HL-60 (cell line): ENCODE measurements at regions not wholly inside any gene's neighbourhood (a gene's known extent, or its start where the extent isn't known, plus 50 kb on each side); places are given as distances from the start of the nearest gene placed in this dataset.

Experiments
- DNase-seq, 2 experiments: peaks; one replicate each; pipeline ENCODE4 v3.0.0-alpha.2; 2010 to 2020; ENCODE audit warnings: low read depth in 1 of 2, low spot score in 1 of 2
- H3K27ac ChIP-seq: fragments of 250-450 bp; sonication (Bioruptor Pico); replicated peaks from 2 replicates; pipeline ENCODE4 v1.5.1; 2020; ENCODE audit warnings: mild to moderate bottlenecking, moderate library complexity
- H3K27me3 ChIP-seq: fragments of 250-450 bp; sonication (Bioruptor Pico); 2 replicates; pipeline ENCODE4 v1.5.1; 2021; ENCODE audit warnings: mild to moderate bottlenecking, moderate library complexity; ENCODE audit not compliant: insufficient read depth, poor library complexity, severe bottlenecking
- H3K4me3 ChIP-seq: replicated peaks from 2 replicates; pipeline ENCODE4 v1.5.1; 2011; ENCODE audit warnings: mild to moderate bottlenecking, control low read depth, low read length; ENCODE audit not compliant: insufficient read depth
- GABPA ChIP-seq: IDR thresholded peaks from 2 replicates; pipeline ENCODE4 v1.6.1; 2012; ENCODE audit warnings: low read depth
- POLR2AphosphoS5 ChIP-seq: IDR thresholded peaks from 2 replicates; pipeline ENCODE4 v1.6.1; 2012; ENCODE audit warnings: low read depth
- SPI1 ChIP-seq: IDR thresholded peaks from 2 replicates; pipeline ENCODE4 v1.6.1; 2012; ENCODE audit warnings: low read depth, mild to moderate bottlenecking, borderline replicate concordance
- TF ChIP-seq, protein P1 (sequence below): IDR thresholded peaks from 2 replicates; pipeline ENCODE4 v1.6.1; 2012; ENCODE audit warnings: low read depth; ENCODE audit not compliant: insufficient replicate concordance
- TF ChIP-seq, protein P2 (sequence below): IDR thresholded peaks from one replicate; pipeline ENCODE4 v1.5.1; 2011; ENCODE audit warnings: low read length, control low read depth, inconsistent platforms; ENCODE audit not compliant: insufficient read depth

DNA sequence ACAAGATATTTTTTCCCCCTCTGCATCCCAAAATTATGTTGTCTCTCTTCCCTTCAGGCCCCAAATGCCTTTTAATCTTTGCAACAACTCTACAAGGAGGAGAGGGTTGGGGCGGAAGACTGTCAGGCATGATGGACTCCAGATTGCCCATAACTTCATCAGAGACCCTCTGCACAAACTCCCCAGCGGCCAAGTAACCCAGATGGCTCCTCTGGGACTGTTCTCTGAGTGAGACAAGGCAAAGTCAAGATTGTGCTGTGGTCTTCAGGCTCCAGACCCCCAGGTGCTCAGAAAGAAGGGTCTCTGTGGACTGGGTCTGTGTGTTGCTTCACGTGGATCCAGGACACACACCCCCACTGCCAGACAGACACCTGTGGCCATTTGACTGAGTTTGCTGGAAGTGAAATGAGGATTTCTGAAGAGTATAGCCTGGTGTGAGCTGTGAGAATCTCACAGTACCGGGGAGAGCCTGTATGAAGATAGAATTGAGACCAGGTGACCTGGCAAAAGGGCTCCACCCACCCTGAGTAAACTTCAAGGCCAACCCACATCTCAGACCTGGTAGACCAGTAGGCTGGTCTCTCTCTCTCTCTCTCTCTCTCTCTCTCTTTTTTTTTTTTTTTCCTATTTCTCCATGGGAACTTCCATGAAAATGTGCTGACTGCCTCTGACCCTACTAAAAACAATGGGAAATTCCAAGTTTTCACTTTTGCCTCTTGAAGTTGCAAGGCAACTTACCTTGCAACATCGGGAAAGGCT is 354.1 kb downstream of the SOX9 start:
- TF ChIP-seq, protein P1, sequence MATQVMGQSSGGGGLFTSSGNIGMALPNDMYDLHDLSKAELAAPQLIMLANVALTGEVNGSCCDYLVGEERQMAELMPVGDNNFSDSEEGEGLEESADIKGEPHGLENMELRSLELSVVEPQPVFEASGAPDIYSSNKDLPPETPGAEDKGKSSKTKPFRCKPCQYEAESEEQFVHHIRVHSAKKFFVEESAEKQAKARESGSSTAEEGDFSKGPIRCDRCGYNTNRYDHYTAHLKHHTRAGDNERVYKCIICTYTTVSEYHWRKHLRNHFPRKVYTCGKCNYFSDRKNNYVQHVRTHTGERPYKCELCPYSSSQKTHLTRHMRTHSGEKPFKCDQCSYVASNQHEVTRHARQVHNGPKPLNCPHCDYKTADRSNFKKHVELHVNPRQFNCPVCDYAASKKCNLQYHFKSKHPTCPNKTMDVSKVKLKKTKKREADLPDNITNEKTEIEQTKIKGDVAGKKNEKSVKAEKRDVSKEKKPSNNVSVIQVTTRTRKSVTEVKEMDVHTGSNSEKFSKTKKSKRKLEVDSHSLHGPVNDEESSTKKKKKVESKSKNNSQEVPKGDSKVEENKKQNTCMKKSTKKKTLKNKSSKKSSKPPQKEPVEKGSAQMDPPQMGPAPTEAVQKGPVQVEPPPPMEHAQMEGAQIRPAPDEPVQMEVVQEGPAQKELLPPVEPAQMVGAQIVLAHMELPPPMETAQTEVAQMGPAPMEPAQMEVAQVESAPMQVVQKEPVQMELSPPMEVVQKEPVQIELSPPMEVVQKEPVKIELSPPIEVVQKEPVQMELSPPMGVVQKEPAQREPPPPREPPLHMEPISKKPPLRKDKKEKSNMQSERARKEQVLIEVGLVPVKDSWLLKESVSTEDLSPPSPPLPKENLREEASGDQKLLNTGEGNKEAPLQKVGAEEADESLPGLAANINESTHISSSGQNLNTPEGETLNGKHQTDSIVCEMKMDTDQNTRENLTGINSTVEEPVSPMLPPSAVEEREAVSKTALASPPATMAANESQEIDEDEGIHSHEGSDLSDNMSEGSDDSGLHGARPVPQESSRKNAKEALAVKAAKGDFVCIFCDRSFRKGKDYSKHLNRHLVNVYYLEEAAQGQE, result no peak
- TF ChIP-seq GABPA (no peak), POLR2AphosphoS5 (no peak), SPI1 (no peak)
- TF ChIP-seq, protein P2, sequence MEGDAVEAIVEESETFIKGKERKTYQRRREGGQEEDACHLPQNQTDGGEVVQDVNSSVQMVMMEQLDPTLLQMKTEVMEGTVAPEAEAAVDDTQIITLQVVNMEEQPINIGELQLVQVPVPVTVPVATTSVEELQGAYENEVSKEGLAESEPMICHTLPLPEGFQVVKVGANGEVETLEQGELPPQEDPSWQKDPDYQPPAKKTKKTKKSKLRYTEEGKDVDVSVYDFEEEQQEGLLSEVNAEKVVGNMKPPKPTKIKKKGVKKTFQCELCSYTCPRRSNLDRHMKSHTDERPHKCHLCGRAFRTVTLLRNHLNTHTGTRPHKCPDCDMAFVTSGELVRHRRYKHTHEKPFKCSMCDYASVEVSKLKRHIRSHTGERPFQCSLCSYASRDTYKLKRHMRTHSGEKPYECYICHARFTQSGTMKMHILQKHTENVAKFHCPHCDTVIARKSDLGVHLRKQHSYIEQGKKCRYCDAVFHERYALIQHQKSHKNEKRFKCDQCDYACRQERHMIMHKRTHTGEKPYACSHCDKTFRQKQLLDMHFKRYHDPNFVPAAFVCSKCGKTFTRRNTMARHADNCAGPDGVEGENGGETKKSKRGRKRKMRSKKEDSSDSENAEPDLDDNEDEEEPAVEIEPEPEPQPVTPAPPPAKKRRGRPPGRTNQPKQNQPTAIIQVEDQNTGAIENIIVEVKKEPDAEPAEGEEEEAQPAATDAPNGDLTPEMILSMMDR, result no peak
- Histone ChIP-seq H3K27me3 (peaks cover 4% of the 10 kb centered on the region), H3K27ac (no peak overlapping the region), H3K4me3 (no peak overlapping the region)
- no peak for DNase-seq

DNA sequence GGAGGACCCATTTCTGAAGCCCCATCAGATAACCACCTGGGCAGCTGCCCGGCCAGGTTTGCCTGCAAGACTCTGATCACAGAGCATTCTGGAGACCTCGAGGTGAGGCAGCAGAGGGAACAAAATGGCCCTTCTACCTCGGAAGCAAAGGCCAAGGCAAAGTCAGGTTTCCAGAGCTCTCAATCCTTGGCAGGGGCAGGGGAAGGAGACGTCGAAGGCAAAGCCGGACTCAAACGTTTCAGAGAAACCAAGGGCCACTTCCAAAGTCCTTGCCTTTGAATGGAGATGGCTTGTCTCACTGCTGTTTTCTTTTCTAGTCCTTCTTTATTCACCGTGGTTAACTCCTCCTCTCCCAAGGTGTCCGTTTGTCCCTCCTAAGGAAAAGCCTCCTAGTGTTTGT is 355.3 kb downstream of the SOX9 start:
- no peak for TF ChIP-seq GABPA
- TF ChIP-seq, protein P2, result no peak
- TF ChIP-seq, protein P1, result no peak
- no peak for TF ChIP-seq POLR2AphosphoS5
- no peak for TF ChIP-seq SPI1
- no peak for DNase-seq
- peaks cover 4% of the 10 kb centered on the region for H3K27me3 ChIP-seq
- H3K4me3 ChIP-seq, result no peak overlapping the region
- H3K27ac ChIP-seq, result no peak overlapping the region

DNA sequence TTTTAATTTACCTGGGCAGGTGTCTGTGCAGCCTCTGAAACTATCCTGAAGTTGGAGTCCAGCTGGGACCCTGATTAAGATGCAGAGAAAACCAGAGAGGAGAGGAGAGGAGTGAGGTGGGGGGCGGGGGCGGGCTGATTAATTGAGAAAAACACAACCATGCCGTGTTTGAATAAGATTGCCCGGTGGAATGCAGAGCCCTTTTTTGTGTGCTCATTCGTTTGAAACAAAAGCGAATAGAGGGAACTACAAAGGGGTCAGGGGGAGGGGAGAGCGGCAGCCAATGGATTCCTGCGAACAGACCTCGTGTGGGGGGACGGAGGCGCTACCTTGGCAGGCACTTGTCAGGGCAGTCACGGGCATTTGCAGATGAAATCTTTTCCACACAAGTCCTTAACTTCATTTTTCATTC is 355.8 kb downstream of the SOX9 start:
- H3K27ac ChIP-seq, result no peak overlapping the region
- no peak overlapping the region for H3K4me3 ChIP-seq
- TF ChIP-seq SPI1, result no peak
- TF ChIP-seq POLR2AphosphoS5, result no peak
- TF ChIP-seq, protein P2, result no peak
- TF ChIP-seq GABPA, result no peak
- TF ChIP-seq, protein P1, result no peak
- H3K27me3 ChIP-seq, result peaks cover 4% of the 10 kb centered on the region
- DNase-seq, result no peak
